RPMI8226 (cell line): ENCODE measurements at regions not wholly inside any gene's neighbourhood (a gene's known extent, or its start where the extent isn't known, plus 50 kb on each side); places are given as distances from the start of the nearest gene placed in this dataset.

Experiments used
- DNase-seq: peaks from one replicate; pipeline ENCODE4 v3.0.0-alpha.2; 2015

DNA sequence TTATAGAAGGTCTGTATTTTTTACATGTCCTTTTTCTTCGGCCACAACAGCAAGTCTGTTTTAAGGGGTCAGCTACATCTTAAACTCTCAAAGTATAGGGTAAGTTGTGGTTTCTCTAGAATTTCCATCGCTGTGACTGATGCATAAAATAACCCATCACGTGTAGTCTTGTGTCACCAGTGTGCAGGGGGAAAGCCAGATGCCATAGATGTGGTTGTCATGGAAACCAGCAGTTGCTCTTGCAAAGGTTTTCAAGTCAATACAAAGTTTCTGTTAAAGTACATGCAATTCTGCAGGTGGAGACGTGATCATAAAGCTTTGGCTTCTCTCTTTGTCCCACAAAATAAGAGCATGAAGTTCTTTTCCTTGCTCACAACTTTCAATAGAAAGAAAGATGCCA is 210.3 kb upstream of the ONECUT1 start:
- no peak for DNase-seq

DNA sequence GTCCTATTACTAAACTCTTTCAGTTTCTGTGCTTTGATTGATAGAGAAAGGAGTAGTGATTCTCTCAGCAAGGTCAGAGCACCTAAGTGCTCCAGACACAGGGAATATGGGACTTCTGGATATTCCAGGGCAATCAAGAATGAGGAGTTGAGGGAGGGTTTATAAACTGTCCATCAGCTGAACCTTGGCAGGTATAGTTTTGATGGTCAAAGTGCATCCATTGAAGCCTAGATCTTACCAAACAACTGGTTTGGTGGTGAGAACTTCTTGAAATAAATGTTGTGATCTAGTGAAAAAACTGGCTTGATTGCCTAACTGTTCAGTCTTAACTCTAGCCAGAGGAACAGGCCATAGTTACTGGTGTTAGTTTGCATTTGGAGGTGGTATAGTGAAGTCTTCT is 207.0 kb upstream of the ONECUT1 start:
- no peak for DNase-seq

DNA sequence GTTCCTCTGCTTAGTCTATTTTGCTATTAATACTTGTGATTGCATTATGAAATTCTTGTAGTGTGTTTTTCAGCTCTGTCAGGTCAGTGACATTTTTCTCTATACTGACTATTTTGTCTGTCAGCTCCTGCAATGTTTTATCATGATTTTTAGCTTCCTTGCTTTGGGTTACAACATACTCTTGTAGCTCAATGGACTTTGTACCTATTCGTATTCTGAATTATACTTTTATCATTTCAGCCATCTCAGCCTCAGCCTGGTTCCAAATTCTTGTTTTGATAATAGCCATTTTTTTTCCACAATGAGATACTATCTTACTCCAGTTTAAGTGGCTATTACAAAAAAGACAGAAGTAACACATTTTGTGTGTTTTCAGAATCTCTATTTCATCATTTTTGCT is 204.2 kb upstream of the ONECUT1 start:
- DNase-seq: no peak

DNA sequence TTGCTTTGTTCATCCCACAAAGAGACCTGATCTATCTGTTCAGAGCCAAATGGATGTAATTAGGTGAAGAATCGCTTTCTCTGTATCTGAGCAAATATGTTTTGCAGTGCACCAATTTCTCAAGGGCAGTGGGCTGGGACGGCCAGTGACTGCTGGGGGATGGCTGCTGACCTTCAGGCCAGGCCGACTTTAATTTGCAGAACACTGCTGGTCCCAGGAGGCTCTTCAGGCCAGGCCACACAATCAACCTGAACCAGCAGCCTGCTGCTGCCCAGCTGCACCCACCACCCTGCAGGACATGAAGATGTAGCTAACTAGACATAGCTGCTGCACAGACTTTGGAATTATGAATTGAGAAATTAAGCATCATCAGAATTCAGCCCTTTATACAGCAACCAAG is 194.4 kb upstream of the ONECUT1 start:
- no peak for DNase-seq

DNA sequence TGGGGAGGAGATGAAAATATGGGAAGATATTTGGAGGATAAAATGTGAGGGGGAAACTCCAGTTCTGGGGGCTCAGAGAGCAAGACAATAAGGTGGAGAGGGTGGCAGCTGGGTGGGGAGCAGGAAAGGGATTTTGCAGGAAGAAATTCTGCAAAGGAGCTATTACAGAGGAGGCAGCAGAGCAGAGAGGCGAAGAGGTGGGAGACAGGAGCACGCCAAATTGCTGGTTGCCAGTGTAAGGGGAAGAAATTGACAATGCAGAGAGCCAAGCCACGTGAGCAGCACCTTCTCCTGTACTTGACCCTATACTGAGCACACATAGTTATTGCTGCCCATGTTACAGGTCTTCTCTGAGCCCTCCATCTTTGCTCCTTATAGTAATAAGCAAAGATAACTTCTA is 190.3 kb upstream of the ONECUT1 start:
- DNase-seq: no peak

DNA sequence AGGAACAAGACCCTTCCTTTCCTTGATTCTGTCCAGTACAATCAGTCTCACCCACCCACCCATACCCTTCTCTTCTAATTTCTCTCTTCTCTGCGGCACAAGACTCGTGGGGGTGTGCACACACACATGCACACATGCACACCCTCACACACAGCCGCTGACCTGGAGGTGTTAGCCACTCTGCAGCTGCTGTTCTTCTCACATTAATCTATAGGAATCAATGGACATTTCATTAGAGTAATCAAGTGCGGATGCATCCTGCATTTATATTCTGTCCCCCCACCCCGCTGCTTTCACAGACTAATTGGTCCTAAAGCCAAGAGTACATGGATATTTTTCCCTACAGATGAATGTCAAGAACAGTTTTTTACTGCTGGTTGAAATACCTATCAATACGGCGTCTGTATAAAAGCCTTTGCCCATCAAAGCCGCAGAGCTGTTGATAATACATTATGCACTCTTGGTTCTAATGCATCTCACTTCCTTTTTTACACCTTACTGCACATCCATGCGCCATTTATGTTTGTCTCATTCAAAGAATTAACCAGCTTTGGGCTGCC is 186.5 kb upstream of the ONECUT1 start:
- no peak for DNase-seq

DNA sequence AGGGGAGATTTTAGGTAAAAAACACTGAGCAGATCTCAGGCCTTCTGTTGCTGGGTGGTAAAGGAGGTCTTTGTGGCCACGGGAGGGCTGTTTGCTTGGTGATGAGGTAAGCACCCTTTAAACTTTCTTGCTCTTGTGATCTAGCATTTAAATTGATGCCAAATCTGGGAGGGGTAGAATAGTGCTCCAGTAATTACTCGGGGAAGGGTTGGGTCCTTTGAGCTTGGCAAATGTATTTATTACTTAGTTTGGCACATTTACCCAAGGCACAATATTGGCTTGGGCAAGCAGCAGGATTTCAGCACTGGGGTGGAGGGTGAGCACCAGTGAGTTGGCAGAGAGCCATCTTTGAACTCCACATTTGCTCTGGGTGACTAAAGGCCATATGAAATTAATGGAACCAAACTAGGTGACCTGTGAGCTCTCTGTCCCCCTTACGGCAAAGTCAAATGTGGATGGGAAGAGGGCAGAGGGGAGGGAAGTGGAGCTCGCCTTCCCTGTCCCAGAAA is 185.9 kb upstream of the ONECUT1 start:
- DNase-seq: peak; percentile 11

DNA sequence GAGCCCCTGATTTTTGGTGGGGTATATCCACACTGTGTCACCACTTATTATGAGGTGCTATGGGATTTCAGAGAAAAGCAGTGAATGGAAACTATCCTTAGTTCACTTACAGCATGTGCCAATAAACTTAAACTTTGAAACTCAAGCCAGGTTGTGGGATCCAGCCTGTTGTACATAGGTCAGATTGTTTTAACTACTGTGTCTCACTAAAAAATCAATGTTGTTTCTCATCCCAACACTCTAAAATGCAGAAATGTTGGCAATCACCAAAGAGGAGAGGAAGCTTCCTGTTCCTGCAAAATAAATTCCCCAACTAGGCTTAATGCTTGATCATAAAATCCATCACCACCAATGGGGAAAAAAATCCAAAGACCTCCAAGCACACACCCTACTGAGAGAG is 173.7 kb upstream of the ONECUT1 start:
- no peak for DNase-seq

DNA sequence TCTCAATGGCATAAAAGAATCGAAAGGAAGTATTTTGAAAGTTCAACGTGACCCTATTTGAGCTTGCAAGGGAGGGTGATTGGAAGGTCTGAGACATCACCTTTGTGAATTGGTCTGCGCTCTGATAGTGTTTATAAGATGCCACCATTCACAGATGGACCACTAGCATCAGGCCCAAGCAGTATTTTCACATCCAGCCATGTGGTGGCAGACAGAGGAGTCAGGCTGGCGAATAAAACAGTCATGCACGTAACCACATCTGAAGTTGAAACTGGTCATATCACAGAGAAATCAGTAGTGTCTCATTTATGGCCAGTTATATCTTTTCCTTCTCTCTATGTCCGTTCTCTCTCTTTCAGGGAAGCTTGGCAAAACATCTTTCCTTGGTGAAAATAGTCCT is 170.1 kb upstream of the ONECUT1 start:
- DNase-seq: no peak

DNA sequence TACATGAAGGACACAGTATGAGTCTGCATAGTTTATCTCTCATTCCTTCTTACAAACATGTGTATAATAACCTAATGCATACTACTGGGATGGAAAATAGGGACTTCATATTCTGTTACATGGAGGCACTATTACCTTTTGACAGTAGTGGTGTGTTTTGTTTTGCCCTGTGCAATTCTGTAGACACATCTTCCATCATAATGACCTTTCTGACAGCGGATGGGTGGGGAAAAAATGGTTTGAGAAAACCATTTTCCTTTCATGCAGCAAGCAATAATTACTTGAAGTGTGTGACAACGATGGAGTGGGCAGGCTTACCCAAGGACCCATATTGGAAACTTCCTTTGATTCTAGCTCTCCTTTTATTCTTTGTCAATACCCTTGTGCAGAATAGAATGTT is 153.6 kb upstream of the ONECUT1 start:
- no peak for DNase-seq

DNA sequence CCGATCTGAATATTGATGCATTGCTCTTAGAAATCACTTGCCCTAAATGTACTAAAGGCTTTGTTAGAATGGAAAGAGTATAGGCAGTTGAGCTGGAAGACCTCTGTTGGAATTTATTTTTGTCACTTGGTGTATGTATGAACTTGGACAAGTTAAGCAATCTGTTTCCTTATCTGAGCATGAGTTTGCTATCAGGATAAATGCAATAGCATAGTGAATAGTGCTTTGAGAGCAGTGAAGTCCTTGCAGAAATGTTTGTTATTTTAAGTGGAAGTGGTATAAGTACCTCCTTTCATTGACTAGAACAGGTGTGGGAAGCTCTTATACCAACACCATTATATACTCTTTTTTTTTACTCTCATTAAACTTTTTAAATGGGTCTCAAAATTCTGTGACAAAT is 146.4 kb upstream of the ONECUT1 start:
- DNase-seq: no peak

DNA sequence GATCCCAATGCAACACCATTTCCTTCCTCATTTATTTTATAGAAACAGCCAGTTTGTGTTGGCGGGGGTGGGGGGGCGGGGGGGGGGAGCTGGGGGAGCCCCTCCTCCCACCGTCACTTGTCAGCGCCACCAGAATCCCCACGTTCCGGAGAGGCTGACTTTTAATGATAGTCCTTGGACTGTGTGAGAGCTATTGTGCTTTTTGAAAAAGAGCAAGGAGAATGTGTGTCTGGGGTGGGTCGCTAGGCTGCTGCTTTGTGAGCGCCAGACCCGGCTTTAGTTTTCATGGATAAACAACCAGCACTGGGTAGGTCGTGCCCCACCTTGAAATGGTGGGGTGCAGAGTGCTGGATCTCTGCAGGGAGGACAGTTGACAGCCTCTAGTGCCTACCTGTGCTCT is 135.0 kb upstream of the ONECUT1 start:
- DNase-seq: no peak

DNA sequence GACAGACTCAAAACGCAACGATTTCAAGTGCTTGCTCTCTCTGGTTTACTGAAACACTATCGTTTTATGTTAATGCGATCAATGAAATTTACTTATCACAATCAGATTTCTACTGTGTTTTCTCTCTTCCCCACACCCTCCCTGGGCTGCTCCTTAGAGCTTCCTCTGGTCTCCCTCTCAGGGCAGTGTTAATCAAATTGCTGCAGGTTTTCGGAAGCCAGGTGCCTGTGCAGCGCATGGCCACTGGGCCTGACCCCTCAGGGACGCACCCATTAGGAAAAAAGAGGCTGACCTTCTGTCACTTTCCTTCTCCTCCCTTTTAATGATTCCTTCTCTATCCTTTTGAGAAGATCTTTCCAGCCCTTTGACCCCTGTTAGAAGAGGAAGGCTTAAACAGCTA is 134.5 kb upstream of the ONECUT1 start:
- no peak for DNase-seq

DNA sequence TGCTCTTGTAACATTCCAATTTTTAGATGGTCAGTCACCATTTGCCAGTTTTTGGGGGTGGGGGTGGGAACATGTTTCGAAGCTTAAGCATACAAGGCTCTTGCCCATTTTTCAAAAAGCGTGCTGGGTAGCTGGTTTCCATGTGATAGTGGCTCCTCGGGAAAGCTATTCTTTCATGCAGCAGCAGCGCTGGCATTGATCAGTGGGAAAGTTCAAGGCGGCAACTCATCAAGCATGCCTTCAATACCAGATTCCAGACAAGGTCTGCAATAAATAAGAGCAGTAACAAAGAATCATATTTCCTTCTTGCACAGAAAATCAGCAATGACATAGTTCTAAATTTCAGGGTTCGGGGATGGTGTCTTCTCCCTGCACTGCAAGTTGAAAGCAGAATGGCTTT is 133.5 kb upstream of the ONECUT1 start:
- DNase-seq: no peak

DNA sequence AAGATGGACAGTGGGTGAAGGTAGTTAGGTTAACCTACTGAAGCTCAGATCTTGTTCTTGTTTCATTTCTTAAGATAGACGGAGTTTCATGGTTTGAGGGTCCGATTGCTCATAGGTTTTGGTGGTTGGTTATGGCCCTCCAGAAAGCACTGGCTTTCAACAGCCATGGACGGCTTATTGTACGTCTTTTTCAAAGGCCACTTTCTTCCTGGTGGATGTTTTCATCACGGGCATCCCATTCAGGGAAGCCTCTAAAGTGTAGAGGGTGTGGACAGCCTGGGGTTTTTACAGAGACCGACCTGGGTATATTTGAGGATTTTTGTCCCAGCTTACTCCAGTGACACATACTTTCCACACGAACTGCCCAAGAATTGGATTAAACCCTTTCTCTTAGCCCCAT is 132.7 kb upstream of the ONECUT1 start:
- no peak for DNase-seq

DNA sequence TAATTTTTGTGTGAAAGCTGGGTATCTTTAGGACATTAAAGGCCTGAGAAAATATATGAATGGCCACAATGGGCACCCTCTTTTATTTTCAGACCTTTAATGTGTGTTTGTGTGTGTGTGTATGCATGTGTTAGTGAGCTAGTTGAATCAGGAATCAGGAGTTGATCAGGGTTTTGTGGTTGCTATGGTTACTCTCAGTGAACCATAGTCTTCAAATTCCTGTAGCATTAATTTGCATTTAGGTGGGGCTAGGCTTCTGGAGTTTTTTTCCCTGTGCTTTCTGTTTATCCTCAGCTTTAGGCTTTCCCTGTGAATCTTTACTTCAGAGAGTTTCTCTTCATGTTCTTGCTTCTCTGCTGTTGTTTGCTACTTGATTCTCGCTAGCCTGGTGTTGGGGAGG is 122.0 kb upstream of the ONECUT1 start:
- DNase-seq: no peak

DNA sequence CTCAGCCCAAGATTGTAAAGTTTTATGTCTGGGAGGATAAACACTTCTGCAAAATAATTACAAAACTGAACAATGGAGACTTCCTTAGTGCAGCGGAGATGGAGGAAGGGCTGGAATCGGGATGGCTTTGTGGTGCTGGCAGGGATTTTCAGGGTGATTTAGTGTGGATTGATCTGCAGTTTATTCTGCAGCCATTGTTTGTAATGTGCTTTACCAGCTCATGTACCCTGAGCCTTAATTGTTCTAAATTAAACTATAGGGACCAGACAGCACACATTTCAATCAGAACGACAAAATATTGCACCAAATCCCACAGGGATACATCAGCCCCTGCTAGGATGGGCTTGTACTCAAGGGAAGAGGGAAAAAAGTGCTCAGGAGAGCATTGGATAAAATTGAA is 103.2 kb upstream of the ONECUT1 start:
- no peak for DNase-seq

DNA sequence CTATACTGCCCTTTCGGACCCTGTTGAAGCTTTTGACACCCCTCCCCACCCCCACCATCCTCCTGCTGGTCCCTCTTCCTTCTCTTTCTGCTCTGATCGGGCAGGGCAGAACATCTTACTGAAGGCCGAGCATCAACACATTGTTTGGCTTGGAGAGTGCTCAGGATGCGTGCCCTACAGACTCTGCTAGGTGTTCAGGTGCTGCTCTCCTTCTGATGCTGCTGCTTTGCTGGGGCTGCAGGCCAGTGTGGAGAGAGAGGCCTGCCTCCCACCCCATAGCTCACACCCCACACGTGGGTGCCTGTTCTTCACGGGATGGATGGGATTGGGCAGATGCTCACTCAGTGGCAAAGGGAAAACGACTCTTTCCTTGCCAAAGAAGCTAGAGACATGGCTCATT is 89.8 kb upstream of the ONECUT1 start:
- no peak for DNase-seq

DNA sequence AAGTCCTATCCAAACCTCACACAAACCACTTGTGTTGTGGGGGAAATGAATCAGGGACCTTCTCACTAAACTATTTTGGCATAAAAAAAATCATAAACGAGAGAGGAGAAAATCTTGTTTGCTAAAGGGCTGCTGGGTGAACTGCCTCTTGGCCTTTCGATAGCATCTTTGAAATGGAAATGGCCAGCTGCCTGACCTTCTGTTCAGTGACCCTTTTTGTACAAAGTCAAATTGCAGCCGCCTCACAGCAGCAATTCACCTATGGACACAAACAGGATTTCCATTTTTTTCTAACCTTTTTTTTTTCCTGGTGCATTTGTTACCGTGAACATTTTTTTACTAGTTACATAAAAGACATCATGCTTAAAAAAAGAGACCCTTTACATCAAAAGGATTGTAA is 89.0 kb upstream of the ONECUT1 start:
- no peak for DNase-seq

DNA sequence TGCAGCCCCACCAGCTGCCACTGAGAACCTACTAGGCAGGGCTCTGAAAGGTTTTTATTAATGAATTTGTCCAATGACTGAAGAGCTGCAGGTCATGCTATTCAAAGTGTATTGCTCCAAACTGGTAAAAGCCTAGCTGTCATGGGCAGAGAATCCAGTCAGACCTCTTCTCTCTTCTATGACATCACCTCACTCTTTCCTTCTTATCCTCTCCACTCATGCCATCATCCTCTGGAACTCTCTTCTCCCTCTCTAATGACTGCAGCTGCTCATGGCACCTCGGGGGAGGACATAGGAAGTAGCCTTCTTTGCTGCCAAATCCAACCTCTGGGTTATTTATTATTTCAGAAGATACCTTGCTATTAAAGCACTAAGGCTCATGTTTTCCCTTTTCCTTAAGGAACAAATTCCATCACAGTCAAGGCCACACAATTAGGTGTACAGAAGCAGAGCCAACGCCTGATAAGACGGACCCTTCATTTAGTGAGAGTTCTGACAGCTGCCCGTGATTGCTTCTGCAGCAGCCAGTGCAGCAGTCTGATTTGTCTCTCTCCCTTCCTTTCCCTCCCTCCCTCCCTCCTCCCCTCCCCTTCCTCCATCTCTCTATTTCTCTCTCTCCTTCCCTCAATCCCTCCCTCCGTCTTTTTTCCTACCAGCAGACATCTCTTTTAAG is 87.0 kb upstream of the ONECUT1 start:
- no peak for DNase-seq

DNA sequence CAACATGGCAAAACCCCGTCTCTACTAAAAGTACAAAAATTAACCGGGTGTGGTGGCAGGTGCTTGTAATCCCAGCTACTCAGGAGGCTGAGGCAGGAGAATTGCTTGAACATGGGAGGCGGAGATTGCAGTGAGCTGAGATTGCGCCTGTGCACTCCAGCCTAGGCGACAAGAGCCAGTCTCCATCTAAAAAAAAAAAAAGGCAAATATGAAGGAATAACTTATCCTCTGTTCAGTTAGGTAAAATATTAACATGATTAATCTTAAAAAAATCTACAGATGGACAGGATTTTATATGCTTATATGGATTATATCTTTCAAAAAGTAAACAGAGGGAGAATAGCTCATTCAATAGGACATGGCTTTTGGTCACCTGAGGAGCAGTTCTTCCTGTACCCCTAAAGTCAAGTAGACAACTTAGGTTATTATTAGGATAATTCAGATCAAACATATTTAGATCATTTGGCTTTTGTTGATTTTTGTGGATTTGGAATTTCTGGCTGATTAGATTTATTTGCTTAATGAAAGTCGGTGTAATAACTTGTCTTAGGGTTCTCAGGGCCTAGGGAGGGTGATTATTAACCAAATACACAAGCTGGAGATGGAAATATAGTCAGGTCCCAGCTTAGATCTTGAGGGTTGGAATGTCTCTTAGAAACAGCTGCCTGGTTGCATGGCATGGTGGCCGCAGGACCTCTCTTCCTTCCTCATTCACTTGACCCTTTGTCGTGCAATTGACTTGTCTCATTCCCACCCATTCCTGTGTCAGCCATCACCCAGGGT is 82.1 kb upstream of the ONECUT1 start:
- DNase-seq: no peak

DNA sequence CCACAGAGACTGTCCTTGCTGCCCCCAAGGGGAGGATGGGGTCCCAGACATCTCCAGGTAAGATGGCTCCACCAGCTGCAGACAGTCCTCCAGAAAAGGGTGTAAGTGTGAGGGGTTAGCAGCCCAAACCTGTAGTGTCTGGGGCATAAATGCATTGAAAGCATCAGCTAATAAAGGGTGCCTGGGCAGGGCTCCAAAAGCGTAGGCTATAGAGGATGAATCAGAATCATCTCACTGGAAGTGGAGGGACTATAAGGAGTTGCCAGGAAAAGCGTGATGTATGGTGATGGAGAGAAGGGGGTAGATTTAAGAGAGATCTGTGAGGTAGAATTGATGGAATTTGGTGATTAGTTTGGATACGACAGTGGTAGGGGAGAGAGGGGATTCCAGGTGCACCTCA is 79.9 kb upstream of the ONECUT1 start:
- DNase-seq: no peak

DNA sequence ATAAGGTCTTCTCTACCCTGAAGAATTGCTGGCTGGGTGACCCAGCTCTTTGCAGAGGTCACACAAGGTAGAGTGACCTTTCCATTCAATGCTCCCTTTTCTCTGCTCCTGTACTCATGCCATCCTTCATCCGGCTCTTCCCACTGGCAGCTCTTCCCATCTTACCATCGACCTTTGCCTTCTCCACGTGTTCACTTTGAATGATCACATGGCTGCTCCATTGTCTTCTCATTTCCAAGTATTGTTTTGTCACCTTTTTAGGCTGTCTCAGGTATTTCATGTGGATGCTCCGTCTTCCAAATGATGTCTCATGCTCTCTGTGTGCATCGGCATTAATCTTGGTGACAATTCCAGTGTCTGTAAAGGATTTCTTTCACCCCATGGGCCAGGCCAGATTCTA is 76.6 kb upstream of the ONECUT1 start:
- no peak for DNase-seq

DNA sequence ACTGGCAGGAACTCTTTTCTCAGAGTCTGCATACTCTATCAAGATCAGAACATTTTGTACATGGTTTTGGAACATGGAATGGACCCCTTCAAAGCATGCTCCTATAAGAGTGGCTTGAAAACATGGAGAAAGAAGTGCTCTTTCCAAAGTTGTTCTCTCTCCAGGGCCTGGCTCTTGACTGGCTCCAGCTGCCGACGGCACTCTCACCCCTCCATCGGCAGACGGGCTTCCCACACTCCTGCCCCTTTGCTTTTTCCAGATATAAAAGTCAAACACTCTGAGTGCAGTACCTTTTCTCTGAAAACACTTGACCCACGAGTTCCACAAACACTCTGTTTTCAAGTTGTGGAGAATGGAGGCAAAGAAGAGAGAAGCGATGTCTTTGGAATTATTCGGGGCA is 72.5 kb upstream of the ONECUT1 start:
- DNase-seq: no peak

DNA sequence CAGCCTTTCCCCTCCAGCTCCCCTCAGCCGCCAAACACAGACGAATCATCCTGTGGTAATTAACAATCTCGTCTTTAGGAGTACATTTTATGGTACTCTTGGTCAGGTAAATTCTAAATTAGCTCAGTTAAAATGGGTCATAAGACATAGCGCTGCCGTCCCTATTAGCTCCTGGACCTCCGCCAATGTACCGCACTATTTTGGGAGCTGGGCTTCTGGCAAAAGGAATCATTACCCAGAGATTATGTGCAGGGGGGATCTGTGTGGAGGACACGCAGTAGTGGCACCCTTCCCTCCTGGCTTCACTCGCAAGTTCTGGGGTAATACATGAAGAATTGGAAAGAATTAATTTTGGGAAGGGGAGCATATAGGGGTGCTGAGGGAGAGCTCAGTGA is 68.6 kb upstream of the ONECUT1 start:
- no peak for DNase-seq
